ENCODE measurements at regions not wholly inside any gene's neighbourhood (a gene's known extent, or its start where the extent isn't known, plus 50 kb on each side); places are given as distances from the start of the nearest gene placed in this dataset.

DNA sequence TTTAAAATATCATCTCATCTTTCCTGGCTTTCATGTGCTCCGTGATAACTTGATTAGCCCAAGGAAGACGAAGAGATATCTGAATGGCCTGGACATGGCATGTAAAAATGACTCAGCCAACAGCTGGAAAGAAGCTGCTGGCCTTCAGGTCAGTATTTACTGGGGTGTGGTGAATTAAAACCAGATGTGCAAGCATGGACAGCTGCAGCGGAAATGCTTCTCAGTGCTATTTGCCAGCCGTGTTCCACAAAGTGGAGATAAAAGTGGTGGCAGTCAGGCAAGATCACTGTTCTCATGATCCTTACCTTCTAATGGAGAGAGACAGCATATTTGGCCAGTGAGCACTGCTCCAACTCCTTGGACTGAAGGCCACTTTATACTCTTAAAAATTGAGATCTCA lies 203.1 kb upstream of the VSTM2A start:
- no peak for DNase-seq
- no CpG with 5 or more reads among the region's 4 CpGs for WGBS (ENCODE audit: insufficient coverage, low lambda C conversion rate)
- Histone ChIP-seq H3K27me3 (ENCODE audit: control insufficient read depth, insufficient read depth, low read length) (no peaks in the 10 kb centered on the region), H3K36me3 (ENCODE audit: control insufficient read depth, insufficient read depth, low read length) (no peaks in the 10 kb centered on the region), H3K27ac (ENCODE audit: low read length) (no peak overlapping the region), H3K9me3 (ENCODE audit: control insufficient read depth, low read depth, low read length) (no peaks in the 10 kb centered on the region), H3K4me1 (ENCODE audit: control insufficient read depth, insufficient read depth, low read length) (no peaks in the 10 kb centered on the region), H3K4me3 (ENCODE audit: low read length) (no peak overlapping the region)

GRCh38 chr7:54342458-54342857 lies 199.7 kb upstream of the VSTM2A start:
- Histone ChIP-seq H3K27ac (ENCODE audit: low read length) (no peak overlapping the region), H3K27me3 (ENCODE audit: control insufficient read depth, insufficient read depth, low read length) (no peaks in the 10 kb centered on the region), H3K4me3 (ENCODE audit: low read length) (no peak overlapping the region), H3K9me3 (ENCODE audit: control insufficient read depth, low read depth, low read length) (no peaks in the 10 kb centered on the region), H3K36me3 (ENCODE audit: control insufficient read depth, insufficient read depth, low read length) (no peaks in the 10 kb centered on the region), H3K4me1 (ENCODE audit: control insufficient read depth, insufficient read depth, low read length) (no peaks in the 10 kb centered on the region)
- no peak for DNase-seq

DNA sequence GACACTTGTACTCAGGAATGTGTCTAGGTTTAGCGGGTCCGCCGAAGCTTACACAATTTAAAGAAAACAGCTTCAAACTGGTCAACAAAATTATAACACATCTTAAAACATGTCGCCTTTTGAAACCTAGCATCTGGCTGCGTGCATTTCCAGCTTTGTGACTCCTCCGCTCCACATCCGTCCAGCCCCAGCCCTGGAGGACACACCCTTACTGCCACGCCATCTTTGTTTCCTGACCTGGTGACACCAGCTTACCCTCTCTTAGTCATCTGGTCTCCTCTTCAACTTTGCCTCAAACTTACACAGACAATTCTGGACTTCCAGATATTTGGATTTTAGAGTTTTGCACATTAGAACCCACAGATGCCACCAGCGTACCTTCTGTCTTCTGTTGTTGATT lies 198.7 kb upstream of the VSTM2A start:
- no peak for DNase-seq
- Histone ChIP-seq H3K9me3 (ENCODE audit: control insufficient read depth, low read depth, low read length) (no peaks in the 10 kb centered on the region), H3K4me3 (ENCODE audit: low read length) (no peak overlapping the region), H3K27me3 (ENCODE audit: control insufficient read depth, insufficient read depth, low read length) (no peaks in the 10 kb centered on the region), H3K36me3 (ENCODE audit: control insufficient read depth, insufficient read depth, low read length) (no peaks in the 10 kb centered on the region), H3K4me1 (ENCODE audit: control insufficient read depth, insufficient read depth, low read length) (no peaks in the 10 kb centered on the region), H3K27ac (ENCODE audit: low read length) (no peak overlapping the region)
- no CpG with 5 or more reads among the region's 9 CpGs for WGBS (ENCODE audit: insufficient coverage, low lambda C conversion rate)

DNA sequence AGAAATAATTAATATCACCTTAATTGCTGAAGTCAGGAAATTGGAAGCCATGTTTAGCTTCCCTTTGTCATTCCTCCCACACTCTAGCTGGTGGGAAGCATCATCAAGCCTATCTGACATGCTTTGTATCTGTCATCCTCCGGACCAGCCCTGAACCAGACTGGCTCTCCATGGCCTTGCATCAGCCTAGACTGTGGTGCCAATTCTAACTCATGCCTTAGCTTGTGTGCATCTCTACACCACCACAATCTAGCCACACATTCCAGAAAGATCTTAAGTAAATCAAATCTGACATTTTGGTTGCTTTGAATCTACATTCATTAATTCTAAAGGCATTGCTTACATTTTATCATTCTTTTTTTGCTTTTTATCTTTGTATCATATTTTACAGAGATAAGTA lies 196.4 kb upstream of the VSTM2A start:
- no peak overlapping the region for H3K4me3 ChIP-seq (ENCODE audit: low read length)
- no peak overlapping the region for H3K27ac ChIP-seq (ENCODE audit: low read length)
- H3K27me3 ChIP-seq (ENCODE audit: control insufficient read depth, insufficient read depth, low read length): no peaks in the 10 kb centered on the region
- H3K36me3 ChIP-seq (ENCODE audit: control insufficient read depth, insufficient read depth, low read length): no peaks in the 10 kb centered on the region
- no peak for DNase-seq
- no CpG with 5 or more reads among the region's 1 CpG for WGBS (ENCODE audit: insufficient coverage, low lambda C conversion rate)
- H3K4me1 ChIP-seq (ENCODE audit: control insufficient read depth, insufficient read depth, low read length): no peaks in the 10 kb centered on the region
- H3K9me3 ChIP-seq (ENCODE audit: control insufficient read depth, low read depth, low read length): no peaks in the 10 kb centered on the region

DNA sequence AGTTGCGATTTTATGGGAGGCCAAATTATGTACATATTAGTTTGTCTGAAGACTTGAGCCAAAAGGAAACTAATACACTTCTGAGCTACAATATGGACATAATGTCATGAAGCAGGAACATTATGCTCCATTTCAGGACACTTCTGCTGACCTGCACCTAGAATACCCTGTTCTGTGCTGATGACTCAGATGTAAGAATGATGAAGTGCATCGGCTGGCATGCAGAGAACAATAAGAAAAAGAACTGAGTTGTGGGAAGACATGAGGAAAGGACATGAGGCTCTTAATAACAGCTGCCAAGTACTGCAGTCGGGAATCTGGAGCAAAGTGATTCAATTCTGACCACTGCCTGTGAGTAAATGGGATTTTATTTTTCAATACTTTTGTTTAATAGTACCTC lies 192.9 kb upstream of the VSTM2A start:
- no CpG with 5 or more reads among the region's 3 CpGs for WGBS (ENCODE audit: insufficient coverage, low lambda C conversion rate)
- DNase-seq: no peak
- Histone ChIP-seq H3K4me1 (ENCODE audit: control insufficient read depth, insufficient read depth, low read length) (no peaks in the 10 kb centered on the region), H3K27ac (ENCODE audit: low read length) (no peak overlapping the region), H3K4me3 (ENCODE audit: low read length) (no peak overlapping the region), H3K9me3 (ENCODE audit: control insufficient read depth, low read depth, low read length) (no peaks in the 10 kb centered on the region), H3K27me3 (ENCODE audit: control insufficient read depth, insufficient read depth, low read length) (no peaks in the 10 kb centered on the region), H3K36me3 (ENCODE audit: control insufficient read depth, insufficient read depth, low read length) (no peaks in the 10 kb centered on the region)

- H3K4me3 ChIP-seq (ENCODE audit: low read length): no peak overlapping the region
- 95% methylated on average over 4 of the region's 8 CpGs for WGBS (ENCODE audit: insufficient coverage, low lambda C conversion rate)
- no peaks in the 10 kb centered on the region for H3K9me3 ChIP-seq (ENCODE audit: control insufficient read depth, low read depth, low read length)
- no peaks in the 10 kb centered on the region for H3K36me3 ChIP-seq (ENCODE audit: control insufficient read depth, insufficient read depth, low read length)
- no peaks in the 10 kb centered on the region for H3K4me1 ChIP-seq (ENCODE audit: control insufficient read depth, insufficient read depth, low read length)
- no peak overlapping the region for H3K27ac ChIP-seq (ENCODE audit: low read length)
- no peaks in the 10 kb centered on the region for H3K27me3 ChIP-seq (ENCODE audit: control insufficient read depth, insufficient read depth, low read length)
- DNase-seq: no peak
Observed at GRCh38 chr7:54354436-54354835, 187.7 kb upstream of the VSTM2A start.

DNA sequence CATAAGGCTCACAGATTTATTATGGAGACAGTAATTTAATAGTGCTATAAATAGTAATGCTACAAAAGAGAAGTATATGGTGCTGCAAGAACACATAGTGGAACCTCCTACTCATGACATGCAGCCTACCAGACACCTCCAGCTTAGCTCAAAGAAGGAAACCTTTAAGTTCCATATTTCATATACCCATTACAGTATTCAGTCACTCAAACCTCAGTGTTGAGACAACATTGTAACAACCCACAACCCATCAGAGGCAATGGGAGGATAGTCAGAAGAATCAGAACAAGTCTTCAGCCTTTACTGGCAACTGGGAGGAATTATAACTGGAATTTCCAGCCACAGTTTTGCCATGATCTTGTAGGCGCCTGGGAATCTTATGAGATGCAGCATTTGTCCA lies 186.3 kb upstream of the VSTM2A start:
- Histone ChIP-seq H3K36me3 (ENCODE audit: control insufficient read depth, insufficient read depth, low read length) (no peaks in the 10 kb centered on the region), H3K4me3 (ENCODE audit: low read length) (no peak overlapping the region), H3K27me3 (ENCODE audit: control insufficient read depth, insufficient read depth, low read length) (no peaks in the 10 kb centered on the region), H3K9me3 (ENCODE audit: control insufficient read depth, low read depth, low read length) (no peaks in the 10 kb centered on the region), H3K4me1 (ENCODE audit: control insufficient read depth, insufficient read depth, low read length) (no peaks in the 10 kb centered on the region), H3K27ac (ENCODE audit: low read length) (no peak overlapping the region)
- WGBS (ENCODE audit: insufficient coverage, low lambda C conversion rate): no CpG with 5 or more reads among the region's 1 CpG
- DNase-seq: no peak

GRCh38 chr7:54360075-54360840 lies 181.9 kb upstream of the VSTM2A start:
- Histone ChIP-seq H3K4me1 (ENCODE audit: control insufficient read depth, insufficient read depth, low read length) (no peaks in the 10 kb centered on the region), H3K9me3 (ENCODE audit: control insufficient read depth, low read depth, low read length) (no peaks in the 10 kb centered on the region), H3K27ac (ENCODE audit: low read length) (no peak overlapping the region), H3K27me3 (ENCODE audit: control insufficient read depth, insufficient read depth, low read length) (no peaks in the 10 kb centered on the region), H3K36me3 (ENCODE audit: control insufficient read depth, insufficient read depth, low read length) (no peaks in the 10 kb centered on the region), H3K4me3 (ENCODE audit: low read length) (no peak overlapping the region)
- 76% methylated on average over 3 of the region's 6 CpGs for whole genome bisulfite sequencing (ENCODE audit: insufficient coverage, low lambda C conversion rate)
- DNase-seq: no peak

- no peaks in the 10 kb centered on the region for H3K36me3 ChIP-seq (ENCODE audit: control insufficient read depth, insufficient read depth, low read length)
- H3K9me3 ChIP-seq (ENCODE audit: control insufficient read depth, low read depth, low read length): no peaks in the 10 kb centered on the region
- DNase-seq: no peak
- H3K4me1 ChIP-seq (ENCODE audit: control insufficient read depth, insufficient read depth, low read length): no peaks in the 10 kb centered on the region
- H3K4me3 ChIP-seq (ENCODE audit: low read length): no peak overlapping the region
- WGBS (ENCODE audit: insufficient coverage, low lambda C conversion rate): no CpG with 5 or more reads among the region's 1 CpG
- H3K27ac ChIP-seq (ENCODE audit: low read length): no peak overlapping the region
- H3K27me3 ChIP-seq (ENCODE audit: control insufficient read depth, insufficient read depth, low read length): no peaks in the 10 kb centered on the region
Observed at GRCh38 chr7:54390565-54390964, 151.6 kb upstream of the VSTM2A start.

DNA sequence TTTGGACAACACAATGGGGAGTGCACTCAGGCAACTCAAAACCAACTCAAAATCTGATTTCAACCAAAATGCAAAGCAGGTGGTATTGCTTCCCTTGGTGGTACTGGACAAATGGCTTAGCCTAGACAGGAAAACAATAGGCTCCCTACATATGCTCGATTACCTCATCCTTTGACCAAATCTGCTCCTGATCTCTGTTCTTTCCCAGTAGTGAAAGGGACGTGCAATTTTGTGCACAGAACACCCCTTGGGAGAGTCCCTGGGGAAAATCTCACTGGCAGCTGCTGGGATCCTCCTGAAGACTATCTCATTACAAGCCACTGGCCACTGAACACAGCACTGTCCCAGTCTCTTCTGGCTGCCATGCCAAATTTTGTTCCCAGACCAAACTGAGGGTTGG lies 149.2 kb upstream of the VSTM2A start:
- Histone ChIP-seq H3K27me3 (ENCODE audit: control insufficient read depth, insufficient read depth, low read length) (no peaks in the 10 kb centered on the region), H3K4me3 (ENCODE audit: low read length) (no peak overlapping the region), H3K36me3 (ENCODE audit: control insufficient read depth, insufficient read depth, low read length) (no peaks in the 10 kb centered on the region), H3K27ac (ENCODE audit: low read length) (no peak overlapping the region), H3K9me3 (ENCODE audit: control insufficient read depth, low read depth, low read length) (no peaks in the 10 kb centered on the region), H3K4me1 (ENCODE audit: control insufficient read depth, insufficient read depth, low read length) (no peaks in the 10 kb centered on the region)
- DNase-seq: no peak
- WGBS (ENCODE audit: insufficient coverage, low lambda C conversion rate): no CpG with 5 or more reads among the region's 2 CpGs

- H3K36me3 ChIP-seq (ENCODE audit: control insufficient read depth, insufficient read depth, low read length): no peaks in the 10 kb centered on the region
- DNase-seq: no peak
- 100% methylated on average over 2 of the region's 4 CpGs for WGBS (ENCODE audit: insufficient coverage, low lambda C conversion rate)
Observed at GRCh38 chr7:54394834-54395233, 147.3 kb upstream of the VSTM2A start.

More at GRCh38 chr7:54394834-54395233, 147.3 kb upstream of the VSTM2A start:
- Histone ChIP-seq H3K9me3 (ENCODE audit: control insufficient read depth, low read depth, low read length) (peaks cover 3% of the 10 kb centered on the region), H3K27ac (ENCODE audit: low read length) (no peak overlapping the region), H3K27me3 (ENCODE audit: control insufficient read depth, insufficient read depth, low read length) (no peaks in the 10 kb centered on the region), H3K4me3 (ENCODE audit: low read length) (no peak overlapping the region), H3K4me1 (ENCODE audit: control insufficient read depth, insufficient read depth, low read length) (no peaks in the 10 kb centered on the region)
